ENCODE measurements at regions not wholly inside any gene's neighbourhood (a gene's known extent, or its start where the extent isn't known, plus 50 kb on each side); places are given as distances from the start of the nearest gene placed in this dataset.

DNA sequence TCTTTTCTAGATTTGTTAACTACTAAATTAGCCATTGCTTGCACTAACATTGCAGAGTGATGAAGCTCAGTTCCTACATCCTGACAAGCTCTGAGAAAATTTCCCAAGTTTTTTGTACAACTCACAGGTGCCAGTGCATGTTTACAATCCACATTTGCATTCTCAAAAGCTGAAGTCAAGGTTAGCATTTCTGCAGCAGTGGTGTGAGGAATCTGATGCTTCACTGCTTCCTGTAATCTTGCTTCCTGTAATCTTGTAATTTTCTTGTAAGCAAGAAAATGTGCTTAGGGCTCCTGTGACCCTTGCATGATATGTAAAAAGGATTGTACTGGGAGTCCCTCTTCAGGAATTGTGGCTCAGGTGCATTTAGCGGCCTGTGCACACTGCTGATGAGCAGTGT lies 207.4 kb upstream of the CXCL13 start:
- ChIA-PET CTCF (no interaction called here), POLR2A (no interaction called here)
- Mint-ChIP-seq H3K27me3 (peaks cover 11 to 33% (median 29%) of the 10 kb centered on the region in 5 donors), H3K4me1 (no peaks in the 10 kb centered on the region), H3K36me3 (peaks cover 0 to 4% (median 0%) of the 10 kb centered on the region in 5 donors), H3K9me3 (peaks cover 0 to 13% (median 5%) of the 10 kb centered on the region in 11 donors), H3K4me3 (no peak overlapping the region), H3K27ac (no peak overlapping the region)
- Histone ChIP-seq H3K4me3 (ENCODE audit: low read length) (no peak overlapping the region), H3K27me3 (ENCODE audit: control insufficient read depth in 2 of 2, insufficient read depth in 2 of 2, low read length in 2 of 2) (no peaks in the 10 kb centered on the region), H3K36me3 (ENCODE audit: control insufficient read depth in 2 of 3, insufficient read depth in 3 of 3, low read length in 3 of 3) (no peaks in the 10 kb centered on the region), H3K27ac (ENCODE audit: low read depth, low read length) (no peak overlapping the region), H3K4me1 (ENCODE audit: control insufficient read depth in 2 of 2, insufficient read depth in 2 of 2, low read length in 2 of 2) (no peaks in the 10 kb centered on the region), H3K9me3 (ENCODE audit: control insufficient read depth in 2 of 3, low read length in 3 of 3) (no peaks in the 10 kb centered on the region)
- intact Hi-C loops (cut with micrococcal nuclease) = no loop called here
- no peak for ATAC-seq
- DNase-seq = no peak

DNA sequence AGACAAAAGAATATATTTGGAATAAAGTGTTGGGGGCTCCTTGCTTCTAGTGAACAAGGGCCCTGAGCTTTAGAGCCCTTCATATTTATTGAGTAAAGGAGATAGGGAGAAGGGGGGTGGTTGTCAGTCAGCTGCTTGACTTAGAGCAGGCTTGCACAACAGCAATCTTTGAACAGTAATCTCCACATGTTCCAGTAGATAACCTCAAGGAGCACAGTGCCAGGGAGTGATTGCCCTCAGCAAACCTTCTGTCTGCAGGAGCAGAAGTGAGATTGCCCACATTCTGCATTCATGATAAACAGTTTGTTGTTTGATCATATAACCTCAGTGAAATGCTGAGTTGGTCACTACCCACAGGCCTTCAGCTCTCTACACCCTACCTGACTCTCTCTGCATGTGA lies 205.8 kb upstream of the CXCL13 start:
- H3K4me1 Mint-ChIP-seq = no peaks in the 10 kb centered on the region
- ATAC-seq = no peak
- H3K4me3 Mint-ChIP-seq = no peak overlapping the region
- intact Hi-C loops (cut with micrococcal nuclease) = no loop called here
- H3K27ac Mint-ChIP-seq = no peak overlapping the region
- ChIA-PET CTCF (no interaction called here), POLR2A (no interaction called here)
- Histone ChIP-seq H3K27ac (ENCODE audit: low read depth, low read length) (no peak overlapping the region), H3K4me1 (ENCODE audit: control insufficient read depth in 2 of 2, insufficient read depth in 2 of 2, low read length in 2 of 2) (no peaks in the 10 kb centered on the region), H3K36me3 (ENCODE audit: control insufficient read depth in 2 of 3, insufficient read depth in 3 of 3, low read length in 3 of 3) (no peaks in the 10 kb centered on the region), H3K4me3 (ENCODE audit: low read length) (no peak overlapping the region), H3K27me3 (ENCODE audit: control insufficient read depth in 2 of 2, insufficient read depth in 2 of 2, low read length in 2 of 2) (no peaks in the 10 kb centered on the region), H3K9me3 (ENCODE audit: control insufficient read depth in 2 of 3, low read length in 3 of 3) (no peaks in the 10 kb centered on the region)
- no peak for DNase-seq
- H3K27me3 Mint-ChIP-seq = peaks cover 11 to 31% (median 27%) of the 10 kb centered on the region in 5 donors
- H3K9me3 Mint-ChIP-seq = peaks cover 0 to 13% (median 5%) of the 10 kb centered on the region in 11 donors
- H3K36me3 Mint-ChIP-seq = peaks cover 0 to 4% (median 0%) of the 10 kb centered on the region in 5 donors

DNA sequence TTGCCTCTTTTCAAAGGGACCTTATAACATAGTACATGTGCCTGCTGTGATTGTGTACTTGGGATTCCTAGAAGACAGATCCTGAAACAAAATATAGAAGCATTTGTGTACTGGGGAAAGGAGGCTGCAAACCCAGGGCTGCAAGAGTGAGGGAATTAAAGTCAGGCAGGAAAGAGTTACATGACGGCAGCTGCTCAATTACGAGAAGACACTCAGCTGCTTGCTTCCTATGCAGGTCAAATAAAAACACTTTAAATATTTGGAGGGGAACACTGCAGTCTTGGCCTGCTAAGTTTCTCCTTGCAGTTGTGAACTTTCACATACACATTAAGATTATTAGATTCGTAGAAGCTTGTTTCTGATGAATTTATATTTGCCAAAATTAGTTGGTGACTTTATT lies 191.9 kb upstream of the CXCL13 start:
- Mint-ChIP-seq H3K4me1 (peaks cover 0 to 5% (median 0%) of the 10 kb centered on the region in 7 donors), H3K27me3 (peaks cover 17 to 32% (median 22%) of the 10 kb centered on the region in 5 donors), H3K36me3 (no peaks in the 10 kb centered on the region), H3K9me3 (no peaks in the 10 kb centered on the region), H3K27ac (no peak overlapping the region), H3K4me3 (no peak overlapping the region)
- CTCF ChIA-PET = interaction anchor here (0.7 kb wide), 1 partner anchor 35 kb away, joined by 3 read pairs; no protein-coding TSS in a partner anchor
- Histone ChIP-seq H3K27me3 (ENCODE audit: control insufficient read depth in 2 of 2, insufficient read depth in 2 of 2, low read length in 2 of 2) (no peaks in the 10 kb centered on the region), H3K27ac (ENCODE audit: low read depth, low read length) (no peak overlapping the region), H3K9me3 (ENCODE audit: control insufficient read depth in 2 of 3, low read length in 3 of 3) (no peaks in the 10 kb centered on the region), H3K4me3 (ENCODE audit: low read length) (no peak overlapping the region), H3K4me1 (ENCODE audit: control insufficient read depth in 2 of 2, insufficient read depth in 2 of 2, low read length in 2 of 2) (no peaks in the 10 kb centered on the region), H3K36me3 (ENCODE audit: control insufficient read depth in 2 of 3, insufficient read depth in 3 of 3, low read length in 3 of 3) (no peaks in the 10 kb centered on the region)
- ATAC-seq = no peak
- POLR2A ChIA-PET = no interaction called here
- no peak for DNase-seq
- intact Hi-C loops (cut with micrococcal nuclease) = no loop called here

DNA sequence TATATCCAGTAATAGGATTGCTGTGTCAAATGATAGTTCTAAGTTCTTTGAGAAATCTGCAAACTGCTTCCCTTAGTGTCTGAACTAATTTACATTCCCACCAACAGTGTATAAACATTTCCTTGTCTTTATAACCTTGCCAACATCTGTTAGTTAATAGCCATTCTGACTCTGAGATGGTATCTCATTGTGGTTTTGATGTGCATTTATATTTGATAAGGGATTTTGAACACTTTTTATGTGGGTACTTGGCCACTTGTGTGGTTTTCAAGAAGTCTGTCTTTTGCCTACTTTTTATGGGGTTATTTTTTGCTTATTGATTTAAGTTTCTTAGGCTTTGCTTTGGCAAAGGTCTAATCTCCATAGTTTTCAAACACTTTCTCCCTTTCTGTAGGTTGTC lies 189.9 kb upstream of the CXCL13 start:
- ChIA-PET CTCF (no interaction called here), POLR2A (no interaction called here)
- no peaks in the 10 kb centered on the region for H3K4me1 ChIP-seq (ENCODE audit: control insufficient read depth in 2 of 2, insufficient read depth in 2 of 2, low read length in 2 of 2)
- Mint-ChIP-seq H3K36me3 (no peaks in the 10 kb centered on the region), H3K27me3 (peaks cover 17 to 32% (median 21%) of the 10 kb centered on the region in 5 donors), H3K27ac (no peak overlapping the region), H3K9me3 (no peaks in the 10 kb centered on the region), H3K4me3 (no peak overlapping the region), H3K4me1 (peaks cover 0 to 5% (median 0%) of the 10 kb centered on the region in 7 donors)
- no peaks in the 10 kb centered on the region for H3K9me3 ChIP-seq (ENCODE audit: control insufficient read depth in 2 of 3, low read length in 3 of 3)
- H3K27me3 ChIP-seq (ENCODE audit: control insufficient read depth in 2 of 2, insufficient read depth in 2 of 2, low read length in 2 of 2) = no peaks in the 10 kb centered on the region
- intact Hi-C loops (cut with micrococcal nuclease) = no loop called here
- no peak for DNase-seq
- no peaks in the 10 kb centered on the region for H3K36me3 ChIP-seq (ENCODE audit: control insufficient read depth in 2 of 3, insufficient read depth in 3 of 3, low read length in 3 of 3)
- no peak for ATAC-seq
- H3K27ac ChIP-seq (ENCODE audit: low read depth, low read length) = no peak overlapping the region
- no peak overlapping the region for H3K4me3 ChIP-seq (ENCODE audit: low read length)

DNA sequence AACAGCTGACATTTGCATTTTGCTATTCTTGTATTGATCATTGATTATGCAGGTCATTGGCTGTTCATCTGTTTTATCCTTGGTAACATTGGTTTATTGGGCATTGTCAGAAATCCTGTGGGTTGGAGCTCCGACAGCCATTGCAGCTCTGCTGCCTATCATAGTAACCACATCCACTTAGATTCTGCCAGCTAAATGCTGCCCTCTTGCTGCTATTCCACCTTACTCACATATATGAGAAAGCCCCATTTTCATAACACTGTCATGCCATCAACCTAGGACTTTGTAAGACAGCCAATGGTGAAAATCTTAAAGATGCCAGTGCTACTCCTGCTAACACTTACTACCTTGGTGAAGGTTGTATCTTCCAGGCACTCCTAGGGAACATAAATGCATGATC lies 187.3 kb upstream of the CXCL13 start:
- ATAC-seq (no peak), DNase-seq (peak in 2 of 9 donors; percentile 0 to 9)
- Histone ChIP-seq H3K27ac (ENCODE audit: low read depth, low read length) (no peak overlapping the region), H3K4me1 (ENCODE audit: control insufficient read depth in 2 of 2, insufficient read depth in 2 of 2, low read length in 2 of 2) (no peaks in the 10 kb centered on the region), H3K36me3 (ENCODE audit: control insufficient read depth in 2 of 3, insufficient read depth in 3 of 3, low read length in 3 of 3) (no peaks in the 10 kb centered on the region), H3K9me3 (ENCODE audit: control insufficient read depth in 2 of 3, low read length in 3 of 3) (no peaks in the 10 kb centered on the region), H3K27me3 (ENCODE audit: control insufficient read depth in 2 of 2, insufficient read depth in 2 of 2, low read length in 2 of 2) (no peaks in the 10 kb centered on the region), H3K4me3 (ENCODE audit: low read length) (no peak overlapping the region)
- intact Hi-C loops (cut with micrococcal nuclease) = loop anchor here in 1 of 2 donors (1.0 kb wide), 1 partner anchor 33 kb away; no protein-coding TSS in a partner anchor
- Mint-ChIP-seq H3K9me3 (no peaks in the 10 kb centered on the region), H3K4me3 (no peak overlapping the region), H3K4me1 (no peaks in the 10 kb centered on the region), H3K27ac (no peak overlapping the region), H3K36me3 (no peaks in the 10 kb centered on the region), H3K27me3 (peaks cover 5 to 29% (median 10%) of the 10 kb centered on the region in 5 donors)
- ChIA-PET POLR2A (no interaction called here), CTCF (interaction anchor here (0.6 to 1.1 kb wide), 2 partner anchors 15 to 1237 kb away, joined by 3 to 4 read pairs; no protein-coding TSS in a partner anchor)

DNA sequence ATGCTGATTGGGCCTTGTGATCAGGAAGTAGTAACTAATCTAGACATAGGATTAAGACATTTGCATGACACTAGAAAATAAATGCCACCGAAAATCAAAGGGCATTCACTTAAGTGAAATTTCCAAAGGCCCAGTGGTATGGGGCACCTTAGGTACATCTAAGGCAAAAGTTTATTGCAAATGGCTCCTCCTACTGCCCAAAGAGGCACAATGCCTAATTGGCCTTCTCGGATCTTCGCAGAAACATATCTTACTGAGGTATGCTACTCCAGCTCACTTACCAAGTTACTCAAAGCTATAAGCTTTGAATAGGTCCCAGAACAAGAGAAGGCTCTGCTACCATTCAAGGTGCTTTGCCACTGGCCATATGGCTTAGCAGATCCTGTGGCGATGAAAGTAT lies 174.8 kb upstream of the CXCL13 start:
- no peak overlapping the region for H3K27ac Mint-ChIP-seq
- Histone ChIP-seq H3K27me3 (ENCODE audit: control insufficient read depth in 2 of 2, insufficient read depth in 2 of 2, low read length in 2 of 2) (no peaks in the 10 kb centered on the region), H3K27ac (ENCODE audit: low read depth, low read length) (no peak overlapping the region), H3K4me1 (ENCODE audit: control insufficient read depth in 2 of 2, insufficient read depth in 2 of 2, low read length in 2 of 2) (no peaks in the 10 kb centered on the region), H3K36me3 (ENCODE audit: control insufficient read depth in 2 of 3, insufficient read depth in 3 of 3, low read length in 3 of 3) (no peaks in the 10 kb centered on the region), H3K4me3 (ENCODE audit: low read length) (no peak overlapping the region), H3K9me3 (ENCODE audit: control insufficient read depth in 2 of 3, low read length in 3 of 3) (no peaks in the 10 kb centered on the region)
- peaks cover 0 to 9% (median 4%) of the 10 kb centered on the region in 7 donors for H3K4me1 Mint-ChIP-seq
- no peaks in the 10 kb centered on the region for H3K9me3 Mint-ChIP-seq
- DNase-seq (no peak), ATAC-seq (no peak)
- no peak overlapping the region for H3K4me3 Mint-ChIP-seq
- no peaks in the 10 kb centered on the region for H3K36me3 Mint-ChIP-seq
- ChIA-PET CTCF (interaction anchor here (0.7 kb wide), 1 partner anchor 191 kb away, joined by 3 read pairs; no protein-coding TSS in a partner anchor), POLR2A (no interaction called here)
- H3K27me3 Mint-ChIP-seq = peaks cover 0 to 6% (median 0%) of the 10 kb centered on the region in 5 donors
- intact Hi-C loops (cut with micrococcal nuclease) = loop anchor here in 1 of 2 donors (5.0 kb wide), 2 partner anchors 379 to 1249 kb away; no protein-coding TSS in a partner anchor

DNA sequence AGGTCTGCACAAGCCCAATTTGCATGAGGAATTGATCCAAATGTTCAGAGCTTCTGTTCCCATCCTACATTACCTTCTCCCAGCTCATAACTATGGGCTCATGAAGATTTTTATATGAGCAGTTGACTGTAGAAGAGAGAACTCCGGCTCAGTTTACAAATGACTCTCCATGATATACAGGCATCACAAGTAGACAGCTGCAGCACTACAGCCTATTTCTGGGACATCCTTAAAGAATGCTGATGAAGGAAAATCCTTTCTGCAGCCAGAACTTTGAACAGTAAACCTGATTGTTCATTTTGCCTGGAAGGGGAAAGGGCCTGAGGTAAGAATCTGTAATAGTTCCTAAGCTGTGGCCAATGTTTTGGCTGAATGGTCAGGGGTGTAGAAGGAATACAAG lies 174.1 kb upstream of the CXCL13 start:
- POLR2A ChIA-PET = no interaction called here
- Mint-ChIP-seq H3K9me3 (no peaks in the 10 kb centered on the region), H3K27me3 (peaks cover 0 to 6% (median 0%) of the 10 kb centered on the region in 5 donors), H3K4me3 (no peak overlapping the region), H3K4me1 (peaks cover 0 to 9% (median 4%) of the 10 kb centered on the region in 7 donors), H3K27ac (no peak overlapping the region), H3K36me3 (no peaks in the 10 kb centered on the region)
- ATAC-seq (no peak), DNase-seq (no peak)
- no peaks in the 10 kb centered on the region for H3K27me3 ChIP-seq (ENCODE audit: control insufficient read depth in 2 of 2, insufficient read depth in 2 of 2, low read length in 2 of 2)
- no peaks in the 10 kb centered on the region for H3K36me3 ChIP-seq (ENCODE audit: control insufficient read depth in 2 of 3, insufficient read depth in 3 of 3, low read length in 3 of 3)
- CTCF ChIA-PET = interaction anchor here (0.7 kb wide), 1 partner anchor 192 kb away, joined by 3 read pairs; no protein-coding TSS in a partner anchor
- H3K27ac ChIP-seq (ENCODE audit: low read depth, low read length) = no peak overlapping the region
- intact Hi-C loops (cut with micrococcal nuclease) = loop anchor here in 1 of 2 donors (5.0 kb wide), 2 partner anchors 379 to 1249 kb away; no protein-coding TSS in a partner anchor
- H3K9me3 ChIP-seq (ENCODE audit: control insufficient read depth in 2 of 3, low read length in 3 of 3) = no peaks in the 10 kb centered on the region
- H3K4me3 ChIP-seq (ENCODE audit: low read length) = no peak overlapping the region
- H3K4me1 ChIP-seq (ENCODE audit: control insufficient read depth in 2 of 2, insufficient read depth in 2 of 2, low read length in 2 of 2) = no peaks in the 10 kb centered on the region
